ENCODE measurements at regions not wholly inside any gene's neighbourhood (a gene's known extent, or its start where the extent isn't known, plus 50 kb on each side); places are given as distances from the start of the nearest gene placed in this dataset.
"Not testable (repeated sequence)": the region's sequence is repeated elsewhere in the genome, so short reads cannot be mapped to it uniquely, and the experiment has no call there.

- DNase-seq: no peak
Observed at GRCh38 chr1:177891809-177892208, 78.0 kb downstream of the SEC16B start.

GRCh38 chr1:177890479-177890878, 79.4 kb downstream of the SEC16B start:
- DNase-seq: no peak

- no peak for DNase-seq
Observed at GRCh38 chr1:177884479-177885021, 85.3 kb downstream of the SEC16B start.

GRCh38 chr1:177883581-177883980, 86.3 kb downstream of the SEC16B start:
- no peak for DNase-seq

GRCh38 chr1:177880339-177880891, 89.4 kb downstream of the SEC16B start:
- DNase-seq: no peak

GRCh38 chr1:177877086-177877485, 92.8 kb downstream of the SEC16B start:
- no peak for DNase-seq

GRCh38 chr1:177873238-177873637, 96.6 kb downstream of the SEC16B start:
- DNase-seq: peak; percentile 92

- DNase-seq: no peak
Observed at GRCh38 chr1:177872308-177872900, 97.5 kb downstream of the SEC16B start.

GRCh38 chr1:177871613-177872307, 98.1 kb downstream of the SEC16B start:
- DNase-seq: peak; percentile 33

- no peak for DNase-seq
Observed at GRCh38 chr1:177869586-177869985, 100.3 kb downstream of the SEC16B start.

- DNase-seq: not testable (repeated sequence)
Observed at GRCh38 chr1:177869011-177869410, 100.8 kb downstream of the SEC16B start.

GRCh38 chr1:177865807-177866206, 104.1 kb downstream of the SEC16B start:
- DNase-seq: no peak

GRCh38 chr1:177864538-177865305, 105.1 kb downstream of the SEC16B start:
- no peak for DNase-seq

- peak; percentile 46 for DNase-seq
Observed at GRCh38 chr1:177863796-177864195, 106.1 kb downstream of the SEC16B start.

GRCh38 chr1:177862916-177863315, 106.9 kb downstream of the SEC16B start:
- DNase-seq: peak; percentile 36

- DNase-seq: no peak
Observed at GRCh38 chr1:177859572-177859971, 110.3 kb downstream of the SEC16B start.

GRCh38 chr1:177858332-177858821, 111.5 kb downstream of the SEC16B start:
- peak; percentile 40 for DNase-seq

- DNase-seq: no peak
Observed at GRCh38 chr1:177857285-177857684, 112.6 kb downstream of the SEC16B start.

GRCh38 chr1:177854951-177855350, 114.9 kb downstream of the SEC16B start:
- no peak for DNase-seq

GRCh38 chr1:177849579-177850290, 120.1 kb downstream of the SEC16B start:
- no peak for DNase-seq

- peak; percentile 59 for DNase-seq
Observed at GRCh38 chr1:177849130-177849529, 120.7 kb downstream of the SEC16B start.

GRCh38 chr1:177848577-177848976, 121.3 kb downstream of the SEC16B start:
- DNase-seq: peak; percentile 22

All from fibroblast of skin of scalp (primary cell).